CD1c-positive myeloid dendritic cell (primary cell): ENCODE measurements at regions not wholly inside any gene's neighbourhood (a gene's known extent, or its start where the extent isn't known, plus 50 kb on each side); places are given as distances from the start of the nearest gene placed in this dataset.

Source experiments
- DNase-seq: peaks from one replicate; pipeline ENCODE4 v3.0.0-alpha.2; 2016; ENCODE audit errors: extremely low spot score

GRCh38 chrX:39630344-39630743 is 467.4 kb downstream of the BCOR start:
- no peak for DNase-seq

- no peak for DNase-seq
Observed at GRCh38 chrX:39631276-39632229, 466.2 kb downstream of the BCOR start.

GRCh38 chrX:39633293-39633692 is 464.5 kb downstream of the BCOR start:
- no peak for DNase-seq

GRCh38 chrX:39636481-39636880 is 461.3 kb downstream of the BCOR start:
- no peak for DNase-seq

GRCh38 chrX:39638526-39638925 is 459.2 kb downstream of the BCOR start:
- no peak for DNase-seq

GRCh38 chrX:39639871-39640270 is 457.9 kb downstream of the BCOR start:
- DNase-seq = no peak

- DNase-seq = no peak
Observed at GRCh38 chrX:39640866-39641265, 456.9 kb downstream of the BCOR start.

- no peak for DNase-seq
Observed at GRCh38 chrX:39642071-39642470, 455.7 kb downstream of the BCOR start.

- DNase-seq = no peak
Observed at GRCh38 chrX:39643550-39643949, 454.2 kb downstream of the BCOR start.

GRCh38 chrX:39645178-39645895 is 452.4 kb downstream of the BCOR start:
- DNase-seq = no peak

GRCh38 chrX:39648548-39649254 is 449.1 kb downstream of the BCOR start:
- DNase-seq = no peak

- no peak for DNase-seq
Observed at GRCh38 chrX:39650768-39651347, 446.9 kb downstream of the BCOR start.

GRCh38 chrX:39652336-39652735 is 445.4 kb downstream of the BCOR start:
- peak; percentile 37 for DNase-seq

- DNase-seq = no peak
Observed at GRCh38 chrX:39653691-39654090, 444.1 kb downstream of the BCOR start.

- no peak for DNase-seq
Observed at GRCh38 chrX:39654183-39654925, 443.4 kb downstream of the BCOR start.

- DNase-seq = no peak
Observed at GRCh38 chrX:39654952-39655351, 442.8 kb downstream of the BCOR start.

- no peak for DNase-seq
Observed at GRCh38 chrX:39661116-39661907, 436.4 kb downstream of the BCOR start.

GRCh38 chrX:39665830-39666518 is 431.8 kb downstream of the BCOR start:
- no peak for DNase-seq

GRCh38 chrX:39667191-39667590 is 430.6 kb downstream of the BCOR start:
- no peak for DNase-seq
